PC-9 (cell line): ENCODE measurements at regions not wholly inside any gene's neighbourhood (a gene's known extent, or its start where the extent isn't known, plus 50 kb on each side); places are given as distances from the start of the nearest gene placed in this dataset.
"Not testable (repeated sequence)": the region's sequence is repeated elsewhere in the genome, so short reads cannot be mapped to it uniquely, and the experiment has no call there.

Source experiments
- CTCF ChIP-seq: fragments of 200-600 bp; sonication (generic); conservative IDR thresholded peaks from 2 replicates; pipeline ENCODE4 v1.6.1; 2017; ENCODE audit warnings: mixed run types, antibody characterized with exemption, mild to moderate bottlenecking, moderate library complexity
- EZH2 ChIP-seq: fragments of 200-600 bp; sonication (generic); IDR thresholded peaks from 2 replicates; pipeline ENCODE4 v1.8.0; 2017; ENCODE audit warnings: antibody characterized with exemption, low read depth

GRCh38 chr2:215889240-215889969 is 123.9 kb downstream of the MREG start:
- TF ChIP-seq CTCF, EZH2: not testable (repeated sequence)
